GM21528 (cell line): ENCODE measurements at regions not wholly inside any gene's neighbourhood (a gene's known extent, or its start where the extent isn't known, plus 50 kb on each side); places are given as distances from the start of the nearest gene placed in this dataset.

Experiments used
- ATAC-seq: cut with Tn5 transposase; IDR thresholded peaks from one replicate; pipeline ENCODE4 v1.9.1; 2021; ENCODE audit warnings: mild to moderate bottlenecking, moderate library complexity; ENCODE audit not compliant: unreplicated experiment, low FRiP score

- ATAC-seq = no peak
Measured at GRCh38 chr6:92196325-92196724, 1223.0 kb downstream of the EPHA7 start.

DNA sequence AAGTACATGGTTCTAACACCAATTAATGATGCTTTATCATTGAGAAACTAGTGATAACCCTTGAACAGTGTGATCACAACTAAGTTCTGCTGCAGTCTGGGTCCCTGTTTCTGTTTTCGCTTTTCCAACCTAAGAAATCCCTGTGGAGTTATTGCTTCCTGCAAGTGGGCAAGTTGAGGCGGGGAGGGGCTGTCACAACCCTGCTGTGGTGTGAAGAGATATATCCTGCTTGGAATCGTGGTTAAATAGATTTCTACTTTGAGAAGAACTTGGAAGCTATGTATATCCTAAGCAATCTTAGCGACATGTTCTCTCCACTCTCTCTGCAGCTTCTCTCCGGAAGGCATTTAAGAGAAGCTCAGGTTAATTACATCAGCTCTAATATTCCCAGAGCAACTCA lies 1223.6 kb downstream of the EPHA7 start:
- no peak for ATAC-seq

- ATAC-seq = no peak
Measured at GRCh38 chr6:92188016-92188415, 1231.3 kb downstream of the EPHA7 start.

GRCh38 chr6:92184933-92185332 lies 1234.4 kb downstream of the EPHA7 start:
- no peak for ATAC-seq

DNA sequence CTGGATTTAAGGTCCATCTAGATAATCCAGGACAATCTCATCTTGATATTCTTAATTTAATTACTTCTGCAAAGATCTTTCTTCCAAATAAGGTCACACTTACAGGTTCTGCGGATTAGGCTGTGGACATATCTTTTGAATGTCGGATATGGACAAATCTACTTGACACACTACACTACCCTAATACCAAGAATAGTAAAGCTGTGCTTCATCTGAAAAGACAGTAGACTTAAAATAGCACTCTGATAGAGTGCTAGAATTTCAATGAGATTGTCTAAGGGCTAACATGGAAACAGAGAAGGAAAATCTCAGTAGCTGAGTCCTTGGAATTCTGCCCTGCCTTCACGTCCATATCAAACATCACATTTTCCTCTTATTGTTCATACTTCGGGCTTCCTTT lies 1238.0 kb downstream of the EPHA7 start:
- ATAC-seq = no peak

GRCh38 chr6:92180090-92180489 lies 1239.3 kb downstream of the EPHA7 start:
- no peak for ATAC-seq

DNA sequence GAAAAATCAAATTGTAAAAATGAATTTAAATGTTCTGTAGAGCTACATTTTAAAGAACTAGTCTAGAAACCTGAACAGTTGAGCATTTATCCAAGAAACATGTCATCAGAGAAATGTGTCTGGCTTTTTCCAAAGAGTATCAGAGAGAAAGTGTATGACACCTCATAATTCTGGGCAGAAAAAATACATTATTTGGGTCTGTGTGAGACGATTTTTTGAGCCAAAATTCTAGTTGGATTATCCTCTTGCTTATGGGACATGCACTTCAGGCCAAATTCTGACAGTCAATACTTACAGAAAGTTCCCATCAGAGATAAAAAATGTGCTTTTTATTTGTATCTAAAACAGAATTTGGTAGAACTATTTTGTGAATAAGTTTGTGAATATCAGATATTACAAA lies 1242.7 kb downstream of the EPHA7 start:
- ATAC-seq = no peak

DNA sequence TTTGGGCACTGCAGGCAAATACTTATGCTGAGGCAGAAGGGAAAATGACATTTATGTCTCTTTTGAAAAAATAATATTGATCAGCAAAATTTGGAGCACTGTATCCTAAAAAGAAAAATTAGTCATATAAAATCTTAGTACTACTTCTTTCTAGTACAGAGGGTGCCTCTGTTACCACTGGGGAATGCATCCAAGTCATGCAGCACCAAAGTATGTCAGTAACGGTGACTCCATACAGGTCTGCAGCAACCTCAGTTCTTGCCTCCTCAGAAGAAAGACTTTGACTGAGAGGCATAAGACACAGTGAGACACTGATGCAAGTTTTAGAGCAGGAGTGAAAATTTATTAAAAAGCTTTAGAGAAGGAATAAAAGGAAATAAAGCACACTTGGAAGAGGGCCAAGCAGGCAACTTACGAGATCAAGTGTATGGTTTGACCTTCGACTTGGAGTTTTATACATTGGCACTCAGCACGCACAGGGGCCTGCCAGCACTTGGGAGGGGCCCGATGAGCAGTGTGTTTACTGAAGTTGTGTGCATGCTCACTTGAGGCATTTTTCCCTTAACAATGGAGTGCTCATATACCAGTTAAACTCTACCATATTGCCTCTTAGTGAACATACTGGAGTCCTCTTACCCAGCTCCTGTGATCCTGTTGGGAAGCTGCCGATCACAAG lies 1244.8 kb downstream of the EPHA7 start:
- no peak for ATAC-seq

DNA sequence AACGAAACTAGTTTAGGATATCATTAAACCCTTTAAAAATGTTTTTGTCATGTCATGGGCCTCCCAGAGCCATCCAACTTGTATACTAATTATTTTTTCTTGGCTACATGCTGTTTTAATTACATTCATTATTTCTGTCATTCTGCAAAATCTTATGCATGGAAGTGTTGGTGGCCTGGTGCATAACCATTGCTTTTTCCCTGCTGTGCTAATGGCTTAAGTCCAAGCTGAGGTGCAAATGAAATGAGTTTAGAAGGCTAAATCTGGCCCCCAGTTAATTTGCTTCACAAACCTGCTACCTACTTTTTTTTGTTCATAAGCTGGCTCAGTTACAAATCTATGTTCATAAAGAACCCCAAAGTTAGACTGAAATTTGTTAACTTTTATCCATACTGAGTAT lies 1249.9 kb downstream of the EPHA7 start:
- ATAC-seq = no peak

GRCh38 chr6:92166666-92167065 lies 1252.7 kb downstream of the EPHA7 start:
- no peak for ATAC-seq

GRCh38 chr6:92161953-92162352 lies 1257.4 kb downstream of the EPHA7 start:
- ATAC-seq = no peak

GRCh38 chr6:92160226-92160625 lies 1259.1 kb downstream of the EPHA7 start:
- ATAC-seq = no peak

DNA sequence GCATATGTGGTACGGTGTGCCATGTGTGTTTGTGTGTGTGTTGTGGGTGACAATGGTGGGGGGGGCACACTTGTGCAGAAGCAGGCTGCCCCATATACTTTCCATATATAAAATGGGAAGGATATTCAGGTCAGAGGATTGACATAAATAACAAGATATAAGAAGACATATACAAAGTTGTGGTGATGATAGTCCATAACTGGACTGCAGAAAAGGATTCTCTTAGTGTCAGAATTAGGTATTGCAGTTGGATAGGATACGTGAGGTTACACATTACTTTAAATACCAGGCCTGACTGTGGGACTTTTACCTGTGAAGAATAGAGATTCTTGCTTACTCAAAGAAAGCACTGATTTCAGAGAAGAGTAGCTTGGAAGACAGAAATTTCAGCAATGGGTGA lies 1260.3 kb downstream of the EPHA7 start:
- ATAC-seq = no peak

DNA sequence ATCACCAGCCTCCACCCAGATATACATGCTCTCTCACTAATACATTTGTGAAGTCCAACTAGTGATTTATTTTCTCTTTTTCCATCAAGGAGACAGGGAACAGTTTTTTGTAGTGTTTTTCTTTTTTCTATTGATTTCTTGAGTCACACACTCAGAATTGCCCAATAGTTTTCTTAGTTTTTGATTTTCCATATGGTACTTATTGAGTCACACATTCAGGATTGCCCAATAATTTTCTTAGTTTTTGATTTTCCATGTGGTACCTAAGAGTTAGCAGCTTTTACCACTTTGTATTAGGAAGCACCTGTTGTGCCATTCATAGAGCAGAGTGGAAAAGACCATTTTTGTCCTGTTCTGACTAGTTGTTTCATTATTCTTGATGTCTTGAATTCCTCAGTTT lies 1268.8 kb downstream of the EPHA7 start:
- ATAC-seq = no peak

DNA sequence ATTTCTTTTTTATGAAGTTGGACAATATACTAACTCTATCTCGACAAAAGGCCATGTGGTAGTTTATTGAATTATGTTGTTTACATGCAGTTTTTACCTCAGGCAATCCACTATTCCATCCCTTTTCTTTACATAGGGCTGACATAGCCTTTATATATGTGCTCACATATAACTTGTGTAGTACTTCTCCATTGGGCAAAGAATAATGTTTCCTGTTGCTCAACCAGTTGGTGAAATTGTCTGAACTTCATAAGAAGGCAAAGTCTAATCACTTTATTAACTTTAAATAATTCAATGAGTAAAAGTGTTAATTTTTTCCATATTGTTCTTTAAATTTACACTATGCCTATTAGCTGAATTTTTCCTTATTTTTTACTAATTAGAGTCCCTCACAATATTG lies 1272.1 kb downstream of the EPHA7 start:
- ATAC-seq = no peak

- no peak for ATAC-seq
Measured at GRCh38 chr6:92139601-92140000, 1279.8 kb downstream of the EPHA7 start.

GRCh38 chr6:92132957-92133356 lies 1286.4 kb downstream of the EPHA7 start:
- no peak for ATAC-seq

DNA sequence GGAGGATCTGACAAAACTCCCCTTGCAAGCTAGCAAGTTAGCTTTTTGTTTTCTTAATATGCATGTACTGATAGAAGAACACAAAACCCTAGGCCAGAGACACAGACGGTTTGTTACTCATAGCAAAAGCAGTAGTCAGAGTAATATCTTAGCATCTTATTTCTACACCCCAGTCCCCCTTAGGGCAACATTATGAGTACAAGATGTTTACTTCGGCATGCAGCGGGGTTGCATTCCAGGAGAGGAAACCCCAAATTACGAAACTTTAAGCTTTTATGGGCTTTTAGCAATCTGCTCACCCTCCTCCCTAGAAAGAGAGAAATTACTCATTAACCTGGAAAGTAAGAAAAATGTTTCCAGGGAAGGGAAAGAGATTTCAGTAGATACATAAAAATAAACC lies 1286.9 kb downstream of the EPHA7 start:
- ATAC-seq = no peak

GRCh38 chr6:92130944-92131343 lies 1288.4 kb downstream of the EPHA7 start:
- no peak for ATAC-seq

DNA sequence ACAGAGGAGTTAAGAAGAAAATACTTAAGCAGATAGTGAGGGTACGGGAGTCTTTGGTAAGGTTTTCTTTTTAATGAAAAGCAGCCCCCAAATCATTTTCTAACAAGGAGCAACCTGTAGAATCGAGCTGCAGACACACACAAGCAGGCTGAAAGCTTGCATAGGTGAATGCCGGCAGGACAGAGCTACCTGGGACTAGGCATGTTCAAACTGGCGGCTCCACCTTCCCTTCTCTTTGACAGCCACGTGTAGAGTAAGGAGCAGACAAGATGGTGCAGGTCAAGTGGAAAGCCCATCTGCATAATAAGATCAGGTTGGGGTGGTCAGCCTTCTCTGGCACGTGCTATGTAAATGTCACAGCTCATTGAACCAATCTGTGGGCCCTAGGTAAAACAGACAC lies 1292.4 kb downstream of the EPHA7 start:
- ATAC-seq = no peak

- ATAC-seq = no peak
Measured at GRCh38 chr6:92126088-92126487, 1293.3 kb downstream of the EPHA7 start.

- ATAC-seq = no peak
Measured at GRCh38 chr6:92125681-92126080, 1293.7 kb downstream of the EPHA7 start.

DNA sequence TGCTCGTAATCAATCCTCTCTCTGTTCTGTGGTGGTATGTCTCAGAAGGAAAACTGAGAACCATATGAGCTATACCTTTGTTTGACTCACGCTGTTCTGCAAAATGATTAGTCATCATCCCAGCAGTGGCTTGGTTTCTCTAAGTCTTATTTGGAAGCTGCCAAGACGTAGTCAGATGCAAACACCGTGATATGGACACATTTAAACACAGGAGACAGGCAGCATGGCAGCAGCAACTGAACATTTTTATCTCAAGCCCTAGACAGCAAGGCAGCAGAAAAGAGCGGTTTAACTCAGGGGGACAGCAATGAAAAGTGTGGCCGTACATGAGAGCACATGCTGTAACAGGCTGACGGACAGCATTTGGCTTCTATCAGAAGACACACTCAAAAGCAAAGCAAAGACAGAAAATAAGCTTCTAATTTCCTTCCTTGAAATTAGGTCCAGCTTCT lies 1295.1 kb downstream of the EPHA7 start:
- ATAC-seq = no peak
